ENCODE measurements at regions not wholly inside any gene's neighbourhood (a gene's known extent, or its start where the extent isn't known, plus 50 kb on each side); places are given as distances from the start of the nearest gene placed in this dataset.

GRCh38 chr5:4896328-4896727, 243.8 kb upstream of the ADAMTS16 start:
- TF ChIP-seq USF2 (IDR thresholded peaks at IDR 0.05) (no peak), RARB (CRISPR knock-in tag; IDR thresholded peaks at IDR 0.05) (no peak), ATOH8 (CRISPR knock-in tag; IDR thresholded peaks at IDR 0.05; ENCODE audit: low read depth) (no peak)
- Histone ChIP-seq H3K27ac (no peak overlapping the region), H3K4me2 (no peak overlapping the region), H3K4me1 (no peaks in the 10 kb centered on the region), H3K4me3 (no peak overlapping the region), H3K9me3 (no peaks in the 10 kb centered on the region)
- ATAC-seq (no peak), FAIRE-seq (no peak), DNase-seq (ENCODE audit: low read depth in 1 of 2, low spot score in 1 of 2) (no peak)
- ChIA-PET CTCF (interaction anchor here (0.8 to 1.2 kb wide), 3 partner anchors 16 to 522 kb away, joined by 3 read pairs; no protein-coding TSS in a partner anchor), POLR2A (no interaction called here)
- 17% methylated on average over 5 of the region's 5 CpGs for WGBS (ENCODE audit: missing lambda C conversion rate)

- ChIA-PET CTCF (interaction anchor here (1.4 kb wide), 1 partner anchor 518 kb away, joined by 3 read pairs; no protein-coding TSS in a partner anchor), POLR2A (no interaction called here)
- TF ChIP-seq CHD4 (IDR thresholded peaks at IDR 0.05; ENCODE audit: borderline replicate concordance) (no peak), HEYL (CRISPR knock-in tag; IDR thresholded peaks at IDR 0.05) (no peak), FOXS1 (CRISPR knock-in tag; IDR thresholded peaks at IDR 0.05) (no peak), PBX3 (IDR thresholded peaks at IDR 0.05) (no peak), EP300 (IDR thresholded peaks at IDR 0.05) (no peak), RFX5 (IDR thresholded peaks at IDR 0.05) (no peak), GATA3 (IDR thresholded peaks at IDR 0.05; ENCODE audit: borderline replicate concordance) (no peak), JUN (IDR thresholded peaks at IDR 0.05) (no peak), ELK1 (IDR thresholded peaks at IDR 0.05; ENCODE audit: low read depth, low read length) (no peak), BCL3 (IDR thresholded peaks at IDR 0.05) (no peak), POLR2A (IDR thresholded peaks at IDR 0.05; ENCODE audit: low read length) (no peak), REST (IDR thresholded peaks at IDR 0.05) (no peak), MYC (IDR thresholded peaks at IDR 0.05; ENCODE audit: borderline replicate concordance, low read length) (no peak), E2F6 (IDR thresholded peaks at IDR 0.05; ENCODE audit: borderline replicate concordance, low read depth) (no peak), RAD21 (conservative IDR thresholded peaks at IDR 0.05 in 1 of 2, IDR thresholded peaks at IDR 0.05 in 1 of 2) (no peak)
- Histone ChIP-seq H3K4me1 (no peaks in the 10 kb centered on the region), H3K4me2 (no peak overlapping the region), H3K27ac (no peak overlapping the region), H3K9me3 (no peaks in the 10 kb centered on the region), H3K4me3 (no peak overlapping the region)
- 21% methylated on average over 15 of the region's 15 CpGs for WGBS (ENCODE audit: missing lambda C conversion rate)
- DNase-seq (ENCODE audit: low read depth in 1 of 2, low spot score in 1 of 2) (no peak), FAIRE-seq (no peak), ATAC-seq (no peak)
Measured at GRCh38 chr5:4901305-4901811, 238.8 kb upstream of the ADAMTS16 start.
